ENCODE measurements at regions not wholly inside any gene's neighbourhood (a gene's known extent, or its start where the extent isn't known, plus 50 kb on each side); places are given as distances from the start of the nearest gene placed in this dataset.

- no peak overlapping the region for H3K9ac ChIP-seq (ENCODE audit: insufficient read depth, low read length, poor library complexity, severe bottlenecking)
- Mint-ChIP-seq H3K9me3 (peaks cover 0 to 4% (median 0%) of the 10 kb centered on the region in 7 donors), H3K4me1 (no peaks in the 10 kb centered on the region), H3K4me3 (no peak overlapping the region), H3K27me3 (ENCODE audit: low read depth in 3 of 3) (no peaks in the 10 kb centered on the region), H3K36me3 (no peaks in the 10 kb centered on the region), H3K27ac (no peak overlapping the region)
- H2AFZ ChIP-seq (ENCODE audit: insufficient read depth, low read depth, low read length, poor library complexity, severe bottlenecking): no peak overlapping the region
- no peak overlapping the region for H3K4me2 ChIP-seq (replicated peaks; ENCODE audit: extremely low read depth, low read length, poor library complexity, severe bottlenecking)
- no peak overlapping the region for H3K4me3 ChIP-seq (replicated peaks in 1 of 3; ENCODE audit: low read depth in 2 of 3, low read length in 3 of 3)
- WGBS (ENCODE audit: insufficient coverage): no CpG with 5 or more reads among the region's 4 CpGs
- H3K4me1 ChIP-seq (ENCODE audit: control insufficient read depth in 1 of 2, insufficient read depth in 2 of 2, low read length in 2 of 2): no peaks in the 10 kb centered on the region
- no peak overlapping the region for H3K27ac ChIP-seq (ENCODE audit: low read depth in 1 of 2, low read length in 2 of 2)
- intact Hi-C loops (cut with micrococcal nuclease): no loop called here
- H3K9me3 ChIP-seq (replicated peaks in 1 of 2; ENCODE audit: control insufficient read depth in 1 of 2, insufficient read depth in 1 of 2, low read length in 2 of 2): no peaks in the 10 kb centered on the region
- no peaks in the 10 kb centered on the region for H3K36me3 ChIP-seq (replicated peaks in 1 of 2; ENCODE audit: control insufficient read depth in 1 of 2, insufficient read depth in 2 of 2, low read length in 2 of 2)
- no peak for DNase-seq
- no peaks in the 10 kb centered on the region for H3K27me3 ChIP-seq (ENCODE audit: control insufficient read depth in 2 of 2, insufficient read depth in 2 of 2, low read length in 2 of 2)
- no peak for TF ChIP-seq CTCF (IDR thresholded peaks at IDR 0.05)
- no peaks in the 10 kb centered on the region for H3K79me2 ChIP-seq (ENCODE audit: insufficient read depth, low read length)
- no peaks in the 10 kb centered on the region for H4K20me1 ChIP-seq (ENCODE audit: insufficient read depth, low read length)
These were observed 78.5 kb upstream of the RBMS3 start for GRCh38 chr3:29202378-29202777.

GRCh38 chr3:29203851-29204250 lies 77.0 kb upstream of the RBMS3 start:
- no peak overlapping the region for H3K4me2 ChIP-seq (replicated peaks; ENCODE audit: extremely low read depth, low read length, poor library complexity, severe bottlenecking)
- Mint-ChIP-seq H3K9me3 (peaks cover 0 to 4% (median 0%) of the 10 kb centered on the region in 7 donors), H3K36me3 (no peaks in the 10 kb centered on the region), H3K27ac (no peak overlapping the region), H3K4me1 (no peaks in the 10 kb centered on the region), H3K4me3 (no peak overlapping the region), H3K27me3 (ENCODE audit: low read depth in 3 of 3) (no peaks in the 10 kb centered on the region)
- no peaks in the 10 kb centered on the region for H3K9me3 ChIP-seq (replicated peaks in 1 of 2; ENCODE audit: control insufficient read depth in 1 of 2, insufficient read depth in 1 of 2, low read length in 2 of 2)
- no peaks in the 10 kb centered on the region for H3K79me2 ChIP-seq (ENCODE audit: insufficient read depth, low read length)
- no peak overlapping the region for H2AFZ ChIP-seq (ENCODE audit: insufficient read depth, low read depth, low read length, poor library complexity, severe bottlenecking)
- no peaks in the 10 kb centered on the region for H3K36me3 ChIP-seq (replicated peaks in 1 of 2; ENCODE audit: control insufficient read depth in 1 of 2, insufficient read depth in 2 of 2, low read length in 2 of 2)
- no peaks in the 10 kb centered on the region for H3K4me1 ChIP-seq (ENCODE audit: control insufficient read depth in 1 of 2, insufficient read depth in 2 of 2, low read length in 2 of 2)
- no peak for TF ChIP-seq CTCF (IDR thresholded peaks at IDR 0.05)
- no peak overlapping the region for H3K9ac ChIP-seq (ENCODE audit: insufficient read depth, low read length, poor library complexity, severe bottlenecking)
- no peaks in the 10 kb centered on the region for H4K20me1 ChIP-seq (ENCODE audit: insufficient read depth, low read length)
- H3K4me3 ChIP-seq (replicated peaks in 1 of 3; ENCODE audit: low read depth in 2 of 3, low read length in 3 of 3): no peak overlapping the region
- intact Hi-C loops (cut with micrococcal nuclease): no loop called here
- WGBS (ENCODE audit: insufficient coverage): 100% methylated on average over 1 of the region's 1 CpG
- no peak overlapping the region for H3K27ac ChIP-seq (ENCODE audit: low read depth in 1 of 2, low read length in 2 of 2)
- no peaks in the 10 kb centered on the region for H3K27me3 ChIP-seq (ENCODE audit: control insufficient read depth in 2 of 2, insufficient read depth in 2 of 2, low read length in 2 of 2)
- no peak for DNase-seq

All from CD14-positive monocyte (primary cell).